Type B pancreatic cell (in vitro differentiated cells): ENCODE measurements at regions not wholly inside any gene's neighbourhood (a gene's known extent, or its start where the extent isn't known, plus 50 kb on each side); places are given as distances from the start of the nearest gene placed in this dataset.

ENCODE experiments used
- DNase-seq: peaks from one replicate; pipeline ENCODE4 v3.0.0; 2021; ENCODE audit warnings: mixed read lengths; ENCODE audit not compliant: unreplicated experiment; ENCODE audit errors: extremely low spot score
- H3K27ac Mint-ChIP-seq: 2 replicates; pipeline ENCODE4 v1.8.0; 2021; ENCODE audit warnings: mild to moderate bottlenecking, mixed read lengths
- H3K27me3 Mint-ChIP-seq: 2 replicates; pipeline ENCODE4 v1.8.0; 2021; ENCODE audit warnings: mixed read lengths
- H3K36me3 Mint-ChIP-seq: 2 replicates; pipeline ENCODE4 v1.8.0; 2021; ENCODE audit warnings: mixed read lengths
- H3K4me1 Mint-ChIP-seq: one replicate; pipeline ENCODE4 v1.8.0; 2021; ENCODE audit warnings: mixed read lengths; ENCODE audit not compliant: unreplicated experiment
- H3K4me3 Mint-ChIP-seq: 2 replicates; pipeline ENCODE4 v1.8.0; 2021; ENCODE audit warnings: mild to moderate bottlenecking, mixed read lengths
- H3K9me3 Mint-ChIP-seq: 2 replicates; pipeline ENCODE4 v1.8.0; 2021; ENCODE audit warnings: mixed read lengths
- CTCF ChIP-seq: fragments of 200-600 bp; sonication (generic); conservative IDR thresholded peaks from 2 replicates; pipeline ENCODE4 v1.5.0; 2021; ENCODE audit warnings: antibody characterized with exemption, mild to moderate bottlenecking

GRCh38 chr5:124806026-124806372, 59.6 kb upstream of the ZNF608 start:
- TF ChIP-seq CTCF: no peak
- Mint-ChIP-seq H3K4me3 (no peak overlapping the region), H3K9me3 (peaks cover 7% of the 10 kb centered on the region)

GRCh38 chr5:124806373-124807077, 60.1 kb upstream of the ZNF608 start:
- peaks cover 6% of the 10 kb centered on the region for H3K9me3 Mint-ChIP-seq
- H3K4me1 Mint-ChIP-seq: peaks cover 27% of the 10 kb centered on the region
- H3K27ac Mint-ChIP-seq: no peak overlapping the region
- peak; percentile 84 for DNase-seq
- H3K36me3 Mint-ChIP-seq: no peaks in the 10 kb centered on the region
- H3K4me3 Mint-ChIP-seq: no peak overlapping the region
- no peaks in the 10 kb centered on the region for H3K27me3 Mint-ChIP-seq
- TF ChIP-seq CTCF: no peak

More at GRCh38 chr5:124806026-124806372, 59.6 kb upstream of the ZNF608 start:
- no peaks in the 10 kb centered on the region for H3K36me3 Mint-ChIP-seq
- peaks cover 28% of the 10 kb centered on the region for H3K4me1 Mint-ChIP-seq
- DNase-seq: no peak
- no peaks in the 10 kb centered on the region for H3K27me3 Mint-ChIP-seq
- H3K27ac Mint-ChIP-seq: no peak overlapping the region

GRCh38 chr5:124808842-124809268, 62.4 kb upstream of the ZNF608 start:
- Mint-ChIP-seq H3K9me3 (peaks cover 8% of the 10 kb centered on the region), H3K36me3 (no peaks in the 10 kb centered on the region), H3K27ac (no peak overlapping the region), H3K4me3 (no peak overlapping the region), H3K4me1 (peaks cover 28% of the 10 kb centered on the region), H3K27me3 (peaks cover 2% of the 10 kb centered on the region)
- no peak for TF ChIP-seq CTCF
- DNase-seq: no peak

GRCh38 chr5:124810396-124811006, 64.1 kb upstream of the ZNF608 start:
- no peak for TF ChIP-seq CTCF
- Mint-ChIP-seq H3K4me3 (no peak overlapping the region), H3K36me3 (no peaks in the 10 kb centered on the region), H3K9me3 (peaks cover 8% of the 10 kb centered on the region), H3K4me1 (peaks cover 24% of the 10 kb centered on the region), H3K27ac (peak overlapping the region; percentile 74), H3K27me3 (peaks cover 2% of the 10 kb centered on the region)
- DNase-seq: no peak

GRCh38 chr5:124812771-124813358, 66.4 kb upstream of the ZNF608 start:
- H3K4me1 Mint-ChIP-seq: peaks cover 24% of the 10 kb centered on the region
- peak overlapping the region; percentile 60 for H3K4me3 Mint-ChIP-seq
- H3K9me3 Mint-ChIP-seq: peaks cover 8% of the 10 kb centered on the region
- H3K36me3 Mint-ChIP-seq: no peaks in the 10 kb centered on the region
- DNase-seq: no peak
- peaks cover 2% of the 10 kb centered on the region for H3K27me3 Mint-ChIP-seq
- peak overlapping the region; percentile 48 for H3K27ac Mint-ChIP-seq
- TF ChIP-seq CTCF: no peak
